ENCODE measurements at regions not wholly inside any gene's neighbourhood (a gene's known extent, or its start where the extent isn't known, plus 50 kb on each side); places are given as distances from the start of the nearest gene placed in this dataset.
A peak's percentile ranks its signal among the peaks of the same experiment; 100 is the strongest.

DNA sequence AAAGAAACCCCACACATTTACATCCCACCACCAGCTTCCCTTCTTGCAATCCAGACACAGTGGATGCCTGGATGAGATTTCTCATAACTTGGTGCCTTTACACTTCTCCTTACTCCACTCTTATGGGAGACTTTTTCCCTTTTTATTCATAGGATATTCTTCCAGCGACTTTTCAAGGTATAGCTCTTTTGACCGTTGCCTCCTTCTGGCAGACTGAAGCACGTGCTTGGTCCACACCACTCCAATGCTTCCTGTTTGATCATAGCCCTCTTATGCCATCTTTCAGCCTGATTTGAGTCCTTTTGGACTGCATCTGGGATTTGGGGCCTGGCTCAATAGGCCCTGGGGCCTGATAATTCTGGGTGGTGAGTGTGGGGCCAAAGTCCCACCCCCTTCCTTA lies 87.7 kb downstream of the ERCC5 start:
- ATAC-seq = no peak

DNA sequence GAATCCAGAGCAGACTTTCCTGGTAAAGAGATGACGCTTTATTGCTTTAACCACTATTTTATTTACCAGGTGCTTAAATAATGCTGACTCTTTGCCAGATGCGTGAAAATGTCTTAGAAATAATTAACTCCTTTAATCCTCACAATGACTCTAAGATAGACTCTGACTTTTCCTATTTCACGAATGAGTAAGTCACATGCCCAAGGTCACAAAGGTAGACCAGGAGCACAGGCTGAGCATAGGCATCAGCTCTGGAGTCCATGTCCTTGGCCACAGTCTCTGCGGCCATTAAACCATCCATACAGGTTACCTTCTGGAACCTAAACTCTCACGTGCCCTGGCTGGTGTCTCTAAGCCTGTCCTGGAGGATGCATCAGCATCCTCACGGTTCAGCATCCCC lies 87.3 kb downstream of the ERCC5 start:
- ATAC-seq = no peak

DNA sequence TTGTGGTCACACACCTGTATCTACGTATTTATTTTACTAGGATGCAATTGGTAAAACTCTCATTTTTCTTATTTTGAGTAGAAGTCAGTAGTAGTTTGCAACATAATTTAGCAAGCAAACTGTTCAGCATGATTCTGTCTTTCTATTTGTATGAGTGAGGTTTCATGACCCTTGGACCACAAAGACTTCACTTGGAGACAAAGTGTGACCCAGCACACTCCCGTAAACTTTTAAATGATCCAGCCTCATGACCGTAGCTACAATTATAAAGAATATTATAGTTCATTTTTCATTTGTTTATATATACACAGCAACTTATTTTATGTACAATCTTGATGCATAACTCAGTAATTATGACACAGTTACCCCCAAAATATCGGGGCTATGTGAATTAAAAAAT lies 86.5 kb downstream of the ERCC5 start:
- ATAC-seq = no peak

DNA sequence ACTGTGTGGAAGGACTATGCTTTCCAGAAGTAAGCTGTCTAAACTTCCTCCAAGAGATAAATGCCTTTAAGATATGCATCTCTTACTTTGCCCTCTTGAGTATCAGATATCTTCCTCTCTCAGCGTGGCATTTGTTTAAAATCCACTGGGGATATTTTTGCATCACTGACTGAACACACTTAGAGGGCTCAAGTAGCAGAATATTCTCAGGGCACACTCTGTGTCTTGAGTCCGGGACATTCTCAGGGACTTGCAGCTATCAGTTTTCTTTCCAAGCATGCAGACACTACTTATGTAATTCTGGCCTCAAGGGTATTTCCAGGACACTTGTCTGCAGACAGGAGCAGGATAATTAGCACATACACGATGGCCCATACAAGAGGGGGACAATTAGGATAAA lies 84.7 kb downstream of the ERCC5 start:
- ATAC-seq = no peak

DNA sequence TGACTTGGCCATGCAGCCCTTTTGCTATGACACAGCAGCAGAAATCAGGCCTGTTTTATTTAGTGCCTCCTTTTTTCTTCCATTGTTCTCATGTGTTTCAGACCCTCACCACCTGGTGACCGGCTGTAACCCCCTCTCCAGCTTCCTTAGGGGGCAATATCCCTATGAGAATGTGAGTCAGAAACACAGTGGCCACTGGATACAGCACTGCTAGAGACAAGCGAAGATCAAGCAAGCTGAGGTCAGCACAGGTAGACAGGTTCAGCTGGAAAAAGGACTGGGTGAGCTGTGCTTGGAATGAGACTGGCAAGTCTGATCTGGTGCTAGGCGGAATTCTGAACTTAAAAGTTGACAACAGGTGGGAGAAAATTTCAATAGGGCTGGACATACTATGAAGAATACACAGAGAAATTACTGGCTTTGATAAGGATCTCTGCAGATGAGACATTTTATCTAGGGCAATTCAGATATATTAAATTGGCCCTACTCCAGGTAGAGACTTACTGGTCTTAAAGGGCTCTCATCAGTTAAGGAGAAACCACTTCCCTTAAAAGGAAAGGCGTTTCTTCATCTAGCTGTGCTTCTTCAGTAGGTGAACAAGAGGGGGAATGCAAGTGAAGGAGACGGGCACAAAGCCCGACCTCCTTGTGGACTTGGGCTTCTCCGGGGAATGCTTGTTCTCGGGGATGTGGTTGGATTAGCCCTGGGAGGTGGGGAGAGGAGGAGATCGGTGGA lies 83.3 kb downstream of the ERCC5 start:
- peak; percentile 82 for ATAC-seq

All from esophagus mucosa (tissue), 1 donor.